Activated CD8-positive, alpha-beta memory T cell treated with anti-CD3 and anti-CD28 coated beads, Interleukin-2, amount 10 ng/mL, durations not matched to agents 7 days and 5 days (primary cell): ENCODE measurements at regions not wholly inside any gene's neighbourhood (a gene's known extent, or its start where the extent isn't known, plus 50 kb on each side); places are given as distances from the start of the nearest gene placed in this dataset.

ENCODE experiments used
- ATAC-seq: fragments of 150-1000 bp; cut with Tn5 transposase; one replicate; pipeline ENCODE4 v1.10.0; 2021; ENCODE audit warnings: moderate library complexity
- CTCF ChIA-PET: fragments of 350-600 bp; sonication (Branson Sonifier 250); formaldehyde crosslinking; loops from one replicate; lab custom pipeline; 2021; ENCODE audit warnings: antibody characterized with exemption; lab: Charles Lee
- DNase-seq: peaks from one replicate; pipeline ENCODE4 v3.0.0-alpha.2; 2020
- H3K27ac Mint-ChIP-seq: one replicate; pipeline ENCODE4 v1.8.0; 2021; ENCODE audit warnings: mild to moderate bottlenecking, mixed read lengths
- H3K27me3 Mint-ChIP-seq: one replicate; pipeline ENCODE4 v1.8.0; 2021; ENCODE audit warnings: mixed read lengths
- H3K36me3 Mint-ChIP-seq: one replicate; pipeline ENCODE4 v1.8.0; 2021; ENCODE audit warnings: mild to moderate bottlenecking, mixed read lengths
- H3K4me1 Mint-ChIP-seq: one replicate; pipeline ENCODE4 v1.8.0; 2021; ENCODE audit warnings: mixed read lengths
- H3K4me3 Mint-ChIP-seq: one replicate; pipeline ENCODE4 v1.8.0; 2021; ENCODE audit warnings: mild to moderate bottlenecking, moderate library complexity, mixed read lengths
- H3K9me3 Mint-ChIP-seq: one replicate; pipeline ENCODE4 v1.8.0; 2022; ENCODE audit warnings: low read depth, mixed read lengths

GRCh38 chr1:228870041-228870713 lies 134.9 kb downstream of the RHOU start:
- CTCF ChIA-PET: interaction anchor here (0.8 kb wide), 1 partner anchor 8 kb away, joined by 3 read pairs; no protein-coding TSS in a partner anchor
- H3K4me3 Mint-ChIP-seq: no peak overlapping the region

GRCh38 chr1:228871314-228872061 lies 136.2 kb downstream of the RHOU start:
- Mint-ChIP-seq H3K4me1 (peaks cover 3% of the 10 kb centered on the region), H3K9me3 (no peaks in the 10 kb centered on the region), H3K27ac (no peak overlapping the region), H3K27me3 (peaks cover 12% of the 10 kb centered on the region), H3K36me3 (no peaks in the 10 kb centered on the region), H3K4me3 (no peak overlapping the region)
- no peak for DNase-seq
- CTCF ChIA-PET: no interaction called here
- ATAC-seq: no peak

More at GRCh38 chr1:228870041-228870713, 134.9 kb downstream of the RHOU start:
- DNase-seq (no peak), ATAC-seq (no peak)
- H3K36me3 Mint-ChIP-seq: no peaks in the 10 kb centered on the region
- peaks cover 9% of the 10 kb centered on the region for H3K27me3 Mint-ChIP-seq
- no peaks in the 10 kb centered on the region for H3K4me1 Mint-ChIP-seq
- no peaks in the 10 kb centered on the region for H3K9me3 Mint-ChIP-seq
- H3K27ac Mint-ChIP-seq: no peak overlapping the region

GRCh38 chr1:228872080-228872479 lies 136.8 kb downstream of the RHOU start:
- H3K27me3 Mint-ChIP-seq: peaks cover 12% of the 10 kb centered on the region
- H3K4me3 Mint-ChIP-seq: no peak overlapping the region
- CTCF ChIA-PET: no interaction called here
- H3K27ac Mint-ChIP-seq: no peak overlapping the region
- H3K4me1 Mint-ChIP-seq: peaks cover 9% of the 10 kb centered on the region
- no peak for ATAC-seq
- no peaks in the 10 kb centered on the region for H3K36me3 Mint-ChIP-seq
- no peaks in the 10 kb centered on the region for H3K9me3 Mint-ChIP-seq
- no peak for DNase-seq

- no peaks in the 10 kb centered on the region for H3K9me3 Mint-ChIP-seq
- CTCF ChIA-PET: no interaction called here
- ATAC-seq (no peak), DNase-seq (no peak)
- H3K36me3 Mint-ChIP-seq: no peaks in the 10 kb centered on the region
- H3K27me3 Mint-ChIP-seq: peaks cover 12% of the 10 kb centered on the region
- peaks cover 9% of the 10 kb centered on the region for H3K4me1 Mint-ChIP-seq
- H3K27ac Mint-ChIP-seq: no peak overlapping the region
- H3K4me3 Mint-ChIP-seq: no peak overlapping the region
Observed at GRCh38 chr1:228873709-228874108, 138.4 kb downstream of the RHOU start.

- H3K27me3 Mint-ChIP-seq: peaks cover 7% of the 10 kb centered on the region
- no peak overlapping the region for H3K4me3 Mint-ChIP-seq
- no peak overlapping the region for H3K27ac Mint-ChIP-seq
- no peak for ATAC-seq
- no peak for DNase-seq
- no peaks in the 10 kb centered on the region for H3K36me3 Mint-ChIP-seq
- H3K4me1 Mint-ChIP-seq: peaks cover 9% of the 10 kb centered on the region
- no peaks in the 10 kb centered on the region for H3K9me3 Mint-ChIP-seq
- CTCF ChIA-PET: no interaction called here
Observed at GRCh38 chr1:228875741-228876140, 140.5 kb downstream of the RHOU start.

- Mint-ChIP-seq H3K4me1 (peaks cover 9% of the 10 kb centered on the region), H3K36me3 (no peaks in the 10 kb centered on the region), H3K4me3 (no peak overlapping the region), H3K27ac (no peak overlapping the region), H3K27me3 (peaks cover 7% of the 10 kb centered on the region), H3K9me3 (no peaks in the 10 kb centered on the region)
- ATAC-seq (no peak), DNase-seq (no peak)
- CTCF ChIA-PET: no interaction called here
Observed at GRCh38 chr1:228876187-228876586, 140.9 kb downstream of the RHOU start.

- DNase-seq (no peak), ATAC-seq (no peak)
- Mint-ChIP-seq H3K36me3 (no peaks in the 10 kb centered on the region), H3K4me3 (no peak overlapping the region), H3K9me3 (peaks cover under 1% of the 10 kb centered on the region), H3K27me3 (peaks cover 3% of the 10 kb centered on the region), H3K4me1 (peaks cover 9% of the 10 kb centered on the region), H3K27ac (no peak overlapping the region)
- CTCF ChIA-PET: no interaction called here
Observed at GRCh38 chr1:228879164-228879563, 143.9 kb downstream of the RHOU start.

- H3K27me3 Mint-ChIP-seq: peaks cover 2% of the 10 kb centered on the region
- H3K27ac Mint-ChIP-seq: no peak overlapping the region
- CTCF ChIA-PET: no interaction called here
- H3K4me1 Mint-ChIP-seq: no peaks in the 10 kb centered on the region
- ATAC-seq (no peak), DNase-seq (no peak)
- H3K9me3 Mint-ChIP-seq: peaks cover 4% of the 10 kb centered on the region
- no peaks in the 10 kb centered on the region for H3K36me3 Mint-ChIP-seq
- no peak overlapping the region for H3K4me3 Mint-ChIP-seq
Observed at GRCh38 chr1:228882041-228882770, 146.9 kb downstream of the RHOU start.

GRCh38 chr1:228882771-228883450 lies 147.6 kb downstream of the RHOU start:
- CTCF ChIA-PET: no interaction called here
- no peak for DNase-seq
- H3K4me1 Mint-ChIP-seq: no peaks in the 10 kb centered on the region
- no peak for ATAC-seq
- no peaks in the 10 kb centered on the region for H3K36me3 Mint-ChIP-seq
- H3K9me3 Mint-ChIP-seq: peaks cover 4% of the 10 kb centered on the region
- H3K4me3 Mint-ChIP-seq: no peak overlapping the region
- peaks cover 5% of the 10 kb centered on the region for H3K27me3 Mint-ChIP-seq
- no peak overlapping the region for H3K27ac Mint-ChIP-seq

GRCh38 chr1:228883535-228883934 lies 148.3 kb downstream of the RHOU start:
- Mint-ChIP-seq H3K9me3 (peaks cover 4% of the 10 kb centered on the region), H3K27ac (no peak overlapping the region)

GRCh38 chr1:228884196-228884595 lies 148.9 kb downstream of the RHOU start:
- no peak for DNase-seq
- CTCF ChIA-PET: no interaction called here
- Mint-ChIP-seq H3K9me3 (peaks cover 4% of the 10 kb centered on the region), H3K36me3 (no peaks in the 10 kb centered on the region), H3K27ac (no peak overlapping the region), H3K4me3 (no peak overlapping the region), H3K4me1 (peaks cover under 1% of the 10 kb centered on the region), H3K27me3 (peaks cover 8% of the 10 kb centered on the region)
- no peak for ATAC-seq

More at GRCh38 chr1:228883535-228883934, 148.3 kb downstream of the RHOU start:
- Mint-ChIP-seq H3K36me3 (no peaks in the 10 kb centered on the region), H3K4me1 (no peaks in the 10 kb centered on the region), H3K4me3 (no peak overlapping the region), H3K27me3 (peaks cover 7% of the 10 kb centered on the region)
- DNase-seq (no peak), ATAC-seq (no peak)
- CTCF ChIA-PET: no interaction called here

- H3K27ac Mint-ChIP-seq: no peak overlapping the region
- H3K4me1 Mint-ChIP-seq: peaks cover 3% of the 10 kb centered on the region
- no peak for ATAC-seq
- H3K36me3 Mint-ChIP-seq: no peaks in the 10 kb centered on the region
- CTCF ChIA-PET: no interaction called here
- no peak for DNase-seq
- H3K27me3 Mint-ChIP-seq: peaks cover 11% of the 10 kb centered on the region
- H3K4me3 Mint-ChIP-seq: no peak overlapping the region
- H3K9me3 Mint-ChIP-seq: peaks cover 4% of the 10 kb centered on the region
Observed at GRCh38 chr1:228884615-228885566, 149.6 kb downstream of the RHOU start.
